NCI-H1436 (cell line): ENCODE measurements at regions not wholly inside any gene's neighbourhood (a gene's known extent, or its start where the extent isn't known, plus 50 kb on each side); places are given as distances from the start of the nearest gene placed in this dataset.
"Not testable (repeated sequence)": the region's sequence is repeated elsewhere in the genome, so short reads cannot be mapped to it uniquely, and the experiment has no call there.

Source experiments
- DNase-seq: peaks from one replicate; lab custom pipeline; 2025; lab: John Stamatoyannopoulos, UW

DNA sequence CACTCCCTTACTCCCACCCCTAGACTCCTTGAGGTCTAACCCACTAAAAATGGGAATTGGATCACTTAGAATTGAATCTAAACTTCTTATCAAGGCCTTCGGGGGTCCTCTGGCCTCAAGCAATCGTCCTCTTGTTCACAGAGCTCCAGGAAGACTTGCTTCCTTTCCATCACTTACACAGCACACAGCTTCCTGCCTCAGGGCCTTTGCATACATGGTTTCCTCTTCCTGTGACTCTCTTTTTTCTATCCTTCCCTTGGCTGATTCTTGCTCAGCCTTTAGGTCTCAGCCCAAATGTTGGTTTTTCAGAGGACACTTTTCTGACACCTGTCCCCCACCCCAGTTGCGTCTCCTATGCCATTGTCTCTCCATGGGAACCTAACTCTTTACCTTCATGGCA lies 50.0 kb upstream of the ALDH1B1 start:
- DNase-seq: no peak

GRCh38 chr9:38342096-38342495 lies 50.4 kb upstream of the ALDH1B1 start:
- no peak for DNase-seq

GRCh38 chr9:38339496-38339895 lies 53.0 kb upstream of the ALDH1B1 start:
- DNase-seq: no peak

DNA sequence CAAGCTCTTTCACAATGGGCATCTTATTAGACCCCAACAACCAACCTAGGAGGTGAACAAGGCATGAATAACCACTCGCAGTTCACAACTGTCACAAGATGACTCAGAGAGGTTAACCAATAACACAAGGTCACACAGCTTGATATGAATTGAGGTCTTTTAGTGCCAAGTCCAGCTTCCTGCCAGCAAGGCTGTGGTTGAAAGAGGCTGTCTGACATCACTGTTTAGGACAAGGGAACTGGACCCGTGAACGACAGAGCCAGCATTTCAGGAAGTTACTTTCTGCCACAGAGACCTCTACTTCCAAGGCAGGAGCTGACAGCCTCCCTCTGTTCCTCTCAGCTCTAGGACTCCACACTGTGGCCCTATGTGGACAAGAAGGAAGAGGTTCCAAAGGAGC lies 53.4 kb upstream of the ALDH1B1 start:
- DNase-seq: no peak

DNA sequence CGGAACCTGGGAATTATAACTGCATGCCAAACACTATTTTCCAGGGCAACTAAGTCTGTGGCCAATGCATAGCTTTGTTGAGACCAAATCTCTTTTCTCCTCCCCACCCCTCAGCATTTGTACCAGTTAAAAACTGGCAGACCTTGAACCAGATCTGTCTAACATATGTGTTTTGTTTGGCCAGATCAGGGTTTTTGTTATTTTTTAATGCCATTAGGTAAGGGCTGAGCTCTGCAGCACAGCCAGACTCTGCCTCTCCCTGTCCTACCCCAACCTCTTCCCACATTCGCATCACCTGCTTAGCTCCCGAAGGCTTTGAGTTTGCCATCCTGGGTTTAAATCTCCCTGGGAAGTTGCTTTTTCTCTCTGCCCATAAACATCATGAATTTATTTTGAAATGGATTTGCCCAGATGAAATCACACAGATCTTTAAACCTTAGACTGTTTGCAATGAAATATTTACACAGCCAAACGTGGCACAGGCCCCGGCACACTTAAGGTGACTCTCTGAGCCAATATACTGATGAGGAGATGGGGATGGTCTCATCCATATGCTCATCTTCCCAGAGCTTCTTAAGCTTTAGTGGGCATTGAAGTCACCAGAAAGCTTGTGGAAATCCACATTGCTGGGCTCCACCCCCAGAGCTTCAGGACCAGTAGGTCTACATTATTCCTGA lies 54.0 kb upstream of the ALDH1B1 start:
- no peak for DNase-seq

DNA sequence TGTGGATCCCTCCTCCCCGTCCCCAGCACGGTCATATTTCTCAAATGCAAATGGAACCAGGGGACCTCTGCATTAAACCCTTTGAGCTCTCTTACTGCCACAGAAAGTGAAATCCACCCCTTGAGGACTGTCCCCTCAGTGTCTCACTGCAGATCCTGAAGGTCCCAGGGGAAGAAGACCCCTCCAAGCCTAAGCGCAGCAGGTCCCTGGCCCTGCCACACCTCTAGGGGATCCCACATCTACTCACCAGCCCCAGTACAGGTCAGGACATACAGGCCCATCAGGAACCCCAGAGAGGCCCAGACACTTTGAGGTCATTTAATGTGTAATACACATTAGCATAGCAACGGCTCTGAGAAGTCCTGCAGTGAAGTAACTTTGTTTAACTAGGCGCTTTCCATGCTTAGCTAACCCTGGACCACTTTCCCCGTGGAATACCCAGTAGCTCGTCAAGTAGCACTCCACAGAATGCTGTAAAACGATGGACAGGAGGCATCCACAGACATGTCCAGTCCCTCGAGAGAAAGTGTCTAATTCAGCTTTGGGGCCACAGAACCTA lies 54.7 kb upstream of the ALDH1B1 start:
- no peak for DNase-seq

- no peak for DNase-seq
Observed at GRCh38 chr9:38337181-38337580, 55.3 kb upstream of the ALDH1B1 start.

DNA sequence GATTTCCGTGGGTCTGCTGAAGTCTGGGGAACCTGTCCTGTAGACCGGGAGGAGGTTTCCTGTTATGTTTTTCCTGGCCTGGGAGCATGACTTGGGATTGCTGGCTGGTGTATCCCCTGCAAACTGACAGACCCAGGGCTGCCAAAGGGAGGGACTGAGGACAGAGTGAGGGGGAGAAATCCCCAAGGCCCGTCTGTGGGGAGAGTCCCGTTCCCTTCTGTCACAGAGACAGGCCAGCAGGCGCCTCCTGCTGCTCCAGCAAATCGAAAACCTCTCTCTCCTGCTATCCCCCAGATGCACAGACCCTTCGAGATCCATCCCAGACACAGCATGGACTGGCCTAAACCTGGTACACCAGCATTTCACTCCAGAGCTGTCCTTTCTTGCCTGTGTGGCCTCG lies 56.2 kb upstream of the ALDH1B1 start:
- no peak for DNase-seq

GRCh38 chr9:38335686-38336085 lies 56.8 kb upstream of the ALDH1B1 start:
- DNase-seq: no peak

GRCh38 chr9:38334234-38334633 lies 58.3 kb upstream of the ALDH1B1 start:
- DNase-seq: no peak

DNA sequence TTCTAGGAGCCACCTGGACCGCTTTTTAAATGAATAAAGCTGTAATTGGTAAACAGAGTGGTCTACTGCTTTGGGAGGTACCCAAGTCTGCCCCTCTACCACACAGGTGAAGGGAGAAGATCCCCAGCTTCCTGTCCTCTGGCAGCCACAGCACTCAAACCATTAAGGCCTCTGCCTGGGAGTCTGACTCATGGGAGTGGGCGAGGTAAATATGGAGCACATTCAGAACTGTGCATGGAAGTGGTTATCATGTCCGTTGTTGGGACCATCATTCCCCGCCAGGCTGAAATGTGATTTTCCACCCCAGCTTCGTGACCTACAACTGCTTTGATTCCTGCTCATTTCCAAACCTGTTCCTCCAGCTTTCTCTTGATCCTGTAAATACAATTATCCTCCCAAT lies 59.5 kb upstream of the ALDH1B1 start:
- no peak for DNase-seq

- no peak for DNase-seq
Observed at GRCh38 chr9:38332625-38333024, 59.9 kb upstream of the ALDH1B1 start.

DNA sequence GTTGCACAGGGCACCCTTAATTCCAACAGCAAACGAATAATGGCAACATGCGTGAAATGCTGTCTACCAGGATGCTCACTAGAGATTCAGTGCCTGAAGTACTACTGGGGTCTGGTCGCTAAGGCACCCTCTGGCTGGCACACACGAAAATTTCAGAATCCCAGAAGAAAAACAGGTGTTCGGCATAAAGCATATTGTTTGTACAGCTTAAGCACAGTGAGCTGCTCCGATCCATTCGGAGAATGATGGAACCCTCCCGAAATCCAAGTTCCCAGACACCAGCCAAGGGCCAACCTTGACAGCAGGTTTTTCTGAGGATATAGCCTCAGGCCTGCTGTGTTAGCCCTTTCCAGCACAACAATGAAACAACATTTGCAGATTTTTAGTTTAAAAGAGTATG lies 61.4 kb upstream of the ALDH1B1 start:
- DNase-seq: no peak

- DNase-seq: no peak
Observed at GRCh38 chr9:38329968-38330367, 62.5 kb upstream of the ALDH1B1 start.

GRCh38 chr9:38328765-38329164 lies 63.7 kb upstream of the ALDH1B1 start:
- no peak for DNase-seq

DNA sequence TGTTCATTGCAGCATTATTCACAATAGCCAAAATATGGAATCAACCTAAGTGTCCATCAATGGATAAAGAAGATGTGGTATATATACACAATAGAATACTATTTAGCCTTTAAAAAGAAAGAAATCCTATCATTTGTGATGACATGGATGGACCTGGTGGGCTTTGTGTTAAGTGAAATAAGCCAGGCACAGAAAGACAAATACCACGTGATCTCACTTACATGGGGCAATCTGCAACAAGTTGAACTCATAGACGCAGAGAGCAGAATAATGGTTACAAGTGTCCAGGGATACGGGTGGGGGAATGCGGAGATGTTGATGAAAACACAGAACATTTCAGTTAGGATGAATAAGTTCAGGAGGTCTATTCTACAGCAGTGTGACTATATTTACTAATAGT lies 66.4 kb upstream of the ALDH1B1 start:
- DNase-seq: no peak

DNA sequence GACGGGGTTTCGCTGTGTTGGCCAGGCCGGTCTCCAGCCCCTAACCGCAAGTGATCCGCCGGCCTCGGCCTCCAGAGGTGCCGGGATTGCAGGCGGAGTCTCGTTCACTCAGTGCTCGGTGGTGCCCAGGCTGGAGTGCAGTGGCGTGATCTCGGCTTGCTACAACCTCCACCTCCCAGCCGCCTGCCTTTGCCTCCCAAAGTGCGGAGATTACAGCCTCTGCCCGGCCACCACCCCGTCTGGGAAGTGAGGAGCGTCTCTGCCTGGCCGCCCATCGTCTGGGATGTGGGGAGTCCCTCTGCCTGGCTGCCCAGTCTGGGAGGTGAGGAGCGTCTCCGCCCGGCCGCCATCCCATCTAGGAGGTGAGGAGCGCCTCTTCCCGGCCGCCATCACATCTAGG lies 68.3 kb upstream of the ALDH1B1 start:
- not testable (repeated sequence) for DNase-seq

- DNase-seq: no peak
Observed at GRCh38 chr9:38322937-38323336, 69.6 kb upstream of the ALDH1B1 start.

- DNase-seq: no peak
Observed at GRCh38 chr9:38319496-38320173, 72.9 kb upstream of the ALDH1B1 start.

DNA sequence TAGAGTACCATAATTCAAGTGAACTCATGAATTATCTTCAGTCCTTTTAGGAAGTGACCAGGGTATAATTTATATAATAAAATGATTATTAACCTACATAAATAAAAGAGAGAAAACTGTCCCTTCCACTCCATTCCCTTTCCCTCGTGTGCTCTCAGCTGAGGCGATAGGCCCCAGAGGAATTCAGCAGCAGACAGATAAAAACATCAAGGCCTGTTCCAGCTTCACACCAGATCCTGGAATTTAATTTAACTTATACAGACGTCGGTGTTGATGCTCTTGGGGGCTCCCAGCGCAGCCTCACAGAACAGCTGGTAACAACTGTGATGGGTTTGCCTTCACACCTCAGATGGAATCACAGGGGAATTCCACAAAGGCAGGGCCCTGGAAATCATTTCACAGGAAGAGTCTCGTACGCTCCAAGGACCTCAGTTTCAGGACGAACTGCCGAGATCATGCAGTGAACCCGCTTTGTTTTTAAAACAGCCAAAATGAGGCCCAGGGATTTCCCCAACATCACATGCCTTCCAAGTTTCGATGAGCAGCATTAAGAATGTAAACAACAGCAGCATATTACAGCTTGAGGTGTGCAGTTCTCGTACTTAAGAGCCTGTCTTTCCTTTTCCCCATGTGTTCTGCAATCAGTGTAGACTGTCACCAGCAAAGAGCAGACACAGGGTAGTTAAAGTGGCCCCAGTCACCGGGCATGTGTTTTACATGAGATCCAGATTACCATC lies 73.6 kb upstream of the ALDH1B1 start:
- DNase-seq: no peak

- DNase-seq: no peak
Observed at GRCh38 chr9:38316166-38316780, 76.2 kb upstream of the ALDH1B1 start.

DNA sequence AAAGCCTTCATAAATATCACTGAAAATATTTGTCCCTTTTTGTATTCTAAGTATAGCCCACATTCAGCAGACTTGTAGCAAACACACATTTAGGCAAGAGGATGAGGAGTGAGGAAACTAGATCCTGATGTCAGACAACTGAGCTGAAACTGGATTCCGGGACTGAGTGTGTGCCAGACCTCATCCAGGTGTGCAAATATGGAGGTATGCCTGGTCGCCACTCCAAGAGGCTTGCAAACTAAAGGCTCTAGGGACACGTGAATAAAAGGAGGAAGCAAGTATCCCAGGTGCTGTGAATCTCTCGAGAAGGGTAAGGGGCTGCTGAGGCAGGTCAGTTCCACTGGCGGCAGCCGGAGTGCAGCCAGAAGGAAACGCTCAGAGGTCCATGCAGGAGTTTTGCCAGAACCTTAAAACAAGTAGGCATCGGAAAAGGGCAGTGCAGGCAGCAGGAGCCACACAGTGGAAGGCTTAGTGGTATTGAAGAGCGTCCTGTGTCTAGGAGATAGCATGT lies 77.4 kb upstream of the ALDH1B1 start:
- DNase-seq: no peak
